ENCODE measurements at regions not wholly inside any gene's neighbourhood (a gene's known extent, or its start where the extent isn't known, plus 50 kb on each side); places are given as distances from the start of the nearest gene placed in this dataset.
"Not testable (repeated sequence)": the region's sequence is repeated elsewhere in the genome, so short reads cannot be mapped to it uniquely, and the experiment has no call there.

DNA sequence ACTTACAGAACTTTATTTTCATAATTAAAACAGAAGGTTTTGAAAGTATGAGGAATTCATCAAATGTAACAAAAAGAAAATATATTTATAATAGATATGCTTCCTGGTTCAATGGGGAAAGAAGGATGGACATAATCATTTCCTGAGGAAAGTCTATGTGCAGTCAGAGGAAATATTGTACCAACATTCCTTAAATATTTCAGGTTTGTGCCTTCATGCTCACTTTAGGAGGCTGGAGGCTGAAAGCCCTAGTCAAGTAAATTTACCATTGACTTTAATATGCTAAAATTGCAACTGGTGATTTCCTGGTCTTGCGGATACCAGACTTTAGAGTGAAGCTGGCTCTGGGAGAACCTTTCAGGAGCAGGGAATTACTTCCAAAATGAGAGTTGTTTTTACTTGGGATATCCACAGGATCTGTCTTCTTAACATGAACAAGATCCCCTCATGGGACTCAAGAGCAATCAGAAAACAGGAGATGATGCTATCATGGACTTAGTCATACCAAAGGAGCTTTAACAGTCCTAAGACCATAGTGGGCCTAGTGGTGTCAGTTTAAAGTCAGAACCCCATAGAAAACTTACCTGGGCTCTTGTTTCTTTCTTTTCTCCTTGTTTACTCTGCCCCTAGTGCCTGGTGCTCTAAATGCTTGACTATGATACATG, 762.8 kb upstream of the GRAMD2B start:
- no peak for DNase-seq

GRCh38 chr5:125661584-125661983, 761.6 kb upstream of the GRAMD2B start:
- no peak for DNase-seq

DNA sequence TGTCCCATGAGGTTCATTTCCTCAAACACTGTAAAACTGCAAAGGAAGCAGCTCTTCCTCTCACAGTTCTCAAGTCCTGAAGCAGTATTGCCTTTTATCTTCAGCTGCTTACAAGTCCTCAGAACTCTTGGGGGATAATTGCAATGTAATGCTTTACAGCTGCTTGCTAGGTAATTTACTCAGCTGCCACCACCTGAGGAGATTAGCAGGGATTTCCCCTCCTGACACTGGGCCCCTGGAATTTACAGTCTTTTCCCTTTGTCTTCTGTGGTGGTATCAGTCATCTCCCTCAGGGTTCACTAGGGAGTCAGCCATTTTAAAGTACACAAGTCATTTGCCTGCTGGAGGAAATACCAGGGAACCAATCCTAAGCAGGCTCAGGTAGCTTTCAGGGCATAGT, 754.3 kb upstream of the GRAMD2B start:
- no peak for DNase-seq

DNA sequence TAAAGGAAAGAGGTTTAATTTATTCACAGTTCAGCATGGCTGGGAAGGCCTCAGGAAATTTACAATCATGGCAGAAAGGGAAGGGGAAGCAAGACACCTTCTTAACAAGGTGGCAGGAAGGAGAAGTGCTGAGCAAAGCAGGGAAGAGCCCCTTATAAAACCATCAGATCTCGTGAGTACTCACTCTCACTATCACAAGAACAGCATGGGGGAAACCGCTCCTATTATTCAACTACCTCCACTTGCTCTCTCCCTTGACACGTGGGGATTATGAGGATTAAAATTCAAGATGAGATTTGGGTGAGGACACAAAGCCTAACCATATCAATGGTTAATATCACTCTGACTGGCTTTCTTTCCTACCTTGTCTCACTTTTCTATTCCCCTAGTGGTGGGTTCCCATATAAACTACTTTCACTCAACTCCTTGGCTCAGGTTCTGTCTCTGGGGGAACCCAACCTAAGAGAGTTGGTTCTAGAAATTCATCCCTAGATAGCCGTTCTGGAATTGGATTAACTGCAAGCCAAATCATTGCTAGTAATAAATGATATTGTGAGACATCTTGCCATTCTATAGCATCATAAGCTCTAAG, 749.8 kb upstream of the GRAMD2B start:
- DNase-seq: no peak

DNA sequence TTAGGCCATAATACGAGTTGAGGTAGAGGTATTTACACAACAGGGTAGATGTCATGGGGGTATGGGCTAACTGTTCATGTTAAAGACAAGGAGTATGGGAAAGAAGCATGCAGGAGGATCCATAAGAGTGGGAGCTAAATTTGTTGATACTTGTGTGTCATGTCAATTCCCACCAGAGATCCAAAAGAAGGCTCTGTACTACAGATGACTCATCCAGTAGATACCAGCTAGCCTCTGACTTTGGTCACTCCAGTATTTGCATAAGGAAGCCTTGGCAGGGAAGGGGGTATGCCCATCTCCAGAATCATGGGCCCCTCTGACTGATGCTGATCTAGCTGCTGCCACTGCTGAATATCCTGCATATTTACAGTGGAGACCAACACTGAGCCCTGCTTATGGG, 743.7 kb upstream of the GRAMD2B start:
- no peak for DNase-seq

DNA sequence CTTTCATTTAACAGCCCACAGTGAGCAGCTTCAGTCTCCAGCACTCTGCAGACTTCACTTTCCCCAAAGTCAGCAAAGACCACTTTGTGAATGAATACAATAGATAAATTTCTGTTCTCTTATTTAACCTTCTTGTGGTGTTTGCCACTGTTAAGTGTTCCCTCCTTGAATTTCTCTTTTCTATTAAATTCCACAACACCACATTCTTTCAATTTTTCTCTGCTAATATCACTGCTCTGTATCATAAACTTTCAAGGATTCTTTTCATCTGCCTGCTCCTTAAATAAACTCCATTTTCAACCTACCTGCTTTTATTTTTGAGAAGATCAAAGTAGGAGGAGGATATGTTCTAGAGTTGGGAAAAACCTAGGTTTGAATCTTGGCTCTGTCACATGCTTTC, 739.5 kb upstream of the GRAMD2B start:
- DNase-seq: no peak

GRCh38 chr5:125685771-125686170, 737.4 kb upstream of the GRAMD2B start:
- DNase-seq: no peak

DNA sequence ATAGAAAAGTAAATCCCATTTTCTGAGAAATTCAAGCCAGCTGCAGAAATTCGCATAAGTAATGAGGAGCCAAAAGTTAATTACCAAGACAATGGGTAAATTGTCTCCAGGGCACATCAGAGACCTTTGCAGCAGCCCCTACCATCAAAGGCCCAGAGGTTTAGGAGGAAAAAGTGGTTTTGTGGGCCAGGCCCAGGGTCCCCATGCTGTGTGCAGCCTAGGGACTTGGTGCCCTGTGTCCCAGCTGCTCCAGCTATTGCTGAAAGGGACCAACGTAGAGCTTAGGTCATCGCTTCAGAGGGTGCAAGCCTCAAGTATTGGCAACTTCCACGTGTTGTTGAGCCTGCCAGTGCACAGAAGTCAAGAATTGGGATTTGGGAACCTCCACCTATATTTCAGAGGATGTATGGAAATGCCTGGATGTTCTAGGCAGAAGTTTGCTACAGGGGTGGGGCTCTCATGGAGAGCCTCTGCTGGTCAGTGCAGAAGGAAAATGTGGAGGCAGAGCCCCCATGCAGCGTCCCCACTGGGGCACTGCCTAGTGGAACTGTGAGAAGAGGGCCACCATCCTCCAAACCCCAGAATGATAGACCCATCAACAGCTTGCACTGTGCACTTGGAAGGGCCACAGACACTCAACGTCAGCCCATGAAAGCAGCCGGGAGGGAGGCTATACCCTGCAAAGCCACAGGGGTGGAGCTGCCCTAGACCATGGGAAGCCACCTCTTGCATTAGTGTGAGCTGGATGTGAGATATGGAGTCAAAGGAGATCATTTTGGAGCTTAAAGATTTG, 731.3 kb upstream of the GRAMD2B start:
- not testable (repeated sequence) for DNase-seq

DNA sequence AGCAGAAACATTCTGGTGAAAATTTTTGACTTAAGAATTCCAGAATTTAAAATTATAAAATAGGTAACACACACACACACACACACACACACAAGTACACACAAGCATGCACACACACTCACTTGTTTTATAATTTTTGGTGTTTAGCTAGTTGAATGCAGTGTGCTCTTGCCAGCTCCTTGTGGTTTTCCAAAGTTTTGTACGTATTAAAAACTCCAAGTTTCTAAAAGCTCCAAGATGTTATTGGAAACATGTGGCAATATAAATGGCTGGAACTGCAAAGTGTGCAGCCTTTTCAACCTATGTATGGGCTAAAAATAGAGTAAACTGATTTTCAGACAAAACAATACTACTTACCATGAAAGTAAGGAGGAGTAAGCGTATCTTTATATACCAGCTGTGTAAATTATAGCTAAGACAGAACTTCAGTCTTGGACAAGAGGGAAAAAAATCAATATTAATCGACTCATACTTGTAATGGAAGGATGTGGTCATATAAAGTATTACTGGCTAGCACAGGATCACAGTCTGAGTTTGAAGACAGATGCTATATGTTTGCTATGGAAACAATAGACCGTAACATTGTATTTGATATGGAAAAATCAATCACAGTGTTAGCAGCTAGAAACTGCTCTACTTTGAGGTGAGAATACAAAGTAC, 727.1 kb upstream of the GRAMD2B start:
- no peak for DNase-seq

DNA sequence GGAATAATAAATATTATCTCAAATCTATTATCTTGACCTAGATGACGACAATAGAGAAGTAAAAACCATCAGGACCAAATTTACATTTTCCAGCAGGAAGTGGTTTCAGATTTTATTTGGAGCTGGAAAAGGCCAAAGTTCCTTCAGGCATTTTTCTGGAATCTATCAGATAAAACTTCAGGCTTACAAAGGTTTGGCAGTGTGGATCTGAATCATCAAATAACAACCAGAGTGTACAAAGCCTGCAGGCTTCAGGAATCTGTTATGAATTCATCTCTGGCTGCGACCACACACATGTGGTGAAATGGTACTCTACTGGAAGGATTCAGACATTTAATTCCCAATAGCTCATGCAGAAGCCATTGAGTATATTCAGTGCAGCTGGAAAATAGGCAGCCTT, 726.4 kb upstream of the GRAMD2B start:
- DNase-seq: no peak

GRCh38 chr5:125698420-125698819, 724.8 kb upstream of the GRAMD2B start:
- no peak for DNase-seq

GRCh38 chr5:125699860-125700259, 723.3 kb upstream of the GRAMD2B start:
- DNase-seq: no peak

- DNase-seq: no peak
Observed at GRCh38 chr5:125700380-125700861, 722.8 kb upstream of the GRAMD2B start.

GRCh38 chr5:125703616-125704015, 719.6 kb upstream of the GRAMD2B start:
- no peak for DNase-seq

DNA sequence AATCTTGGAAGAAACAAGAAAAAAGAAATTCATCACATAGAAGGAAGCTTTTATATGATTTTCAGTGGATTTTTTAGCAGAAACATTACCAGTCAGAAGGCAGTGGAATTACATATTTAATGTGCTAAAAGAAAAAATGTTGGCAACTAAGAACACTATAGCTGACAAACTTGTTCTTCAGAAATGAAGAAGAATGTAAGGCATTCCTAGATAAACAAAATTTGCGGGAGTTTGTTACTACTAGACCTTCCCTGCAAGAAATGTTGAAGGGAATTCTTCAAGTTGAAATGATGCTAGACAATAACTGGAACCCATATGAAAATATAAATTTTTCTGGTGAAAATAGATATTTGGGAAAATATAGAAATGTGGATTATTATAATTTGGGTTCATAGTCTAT, 718.3 kb upstream of the GRAMD2B start:
- no peak for DNase-seq

GRCh38 chr5:125708583-125708982, 714.6 kb upstream of the GRAMD2B start:
- DNase-seq: no peak

GRCh38 chr5:125710745-125711144, 712.5 kb upstream of the GRAMD2B start:
- DNase-seq: no peak

GRCh38 chr5:125712397-125712796, 710.8 kb upstream of the GRAMD2B start:
- DNase-seq: no peak

GRCh38 chr5:125713109-125713805, 710.0 kb upstream of the GRAMD2B start:
- no peak for DNase-seq

- DNase-seq: no peak
Observed at GRCh38 chr5:125715216-125715615, 708.0 kb upstream of the GRAMD2B start.

DNA sequence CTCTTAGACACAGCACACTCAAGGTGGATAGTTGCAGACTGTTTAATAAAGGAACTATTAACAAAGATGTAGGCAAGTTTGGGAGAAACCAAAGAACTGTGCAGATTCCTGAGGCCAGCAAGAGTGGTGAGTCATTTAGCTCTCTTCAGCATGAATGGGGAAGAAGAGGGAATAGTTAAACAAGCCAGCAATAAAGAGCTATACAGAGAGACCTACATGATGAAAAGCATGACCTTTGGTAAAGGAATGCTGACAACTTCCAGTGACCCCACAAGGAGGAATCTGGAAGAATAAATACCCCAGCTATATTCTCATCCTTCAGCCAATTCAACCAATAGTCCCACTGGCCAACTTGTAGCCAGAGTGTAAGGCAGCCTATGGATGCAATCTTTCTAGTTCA, 706.0 kb upstream of the GRAMD2B start:
- DNase-seq: no peak

GRCh38 chr5:125719681-125720347, 703.4 kb upstream of the GRAMD2B start:
- DNase-seq: no peak
